ENCODE measurements at regions not wholly inside any gene's neighbourhood (a gene's known extent, or its start where the extent isn't known, plus 50 kb on each side); places are given as distances from the start of the nearest gene placed in this dataset.
"Not testable (repeated sequence)": the region's sequence is repeated elsewhere in the genome, so short reads cannot be mapped to it uniquely, and the experiment has no call there.

DNA sequence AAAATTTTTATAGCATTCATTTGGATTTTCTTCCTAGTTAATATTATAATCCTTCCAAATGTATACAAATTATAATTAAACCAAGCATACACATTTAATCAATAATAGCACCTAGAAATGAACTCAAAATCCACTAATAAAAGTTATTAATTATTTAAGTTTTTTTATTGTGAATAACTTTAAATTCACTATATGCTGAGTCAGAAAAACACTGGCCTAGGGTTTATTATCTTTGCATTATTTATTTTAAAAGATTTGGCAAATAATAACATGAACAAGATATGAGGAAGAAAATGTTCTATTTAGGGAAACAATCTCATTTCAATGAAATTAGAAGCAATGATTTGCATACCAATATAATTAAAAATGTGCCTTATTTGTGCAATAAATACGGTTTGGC is 951.5 kb downstream of the KCNT2 start:
- H3K4me3 Mint-ChIP-seq = no peak overlapping the region
- H3K27me3 Mint-ChIP-seq = no peaks in the 10 kb centered on the region
- no peaks in the 10 kb centered on the region for H3K9me3 Mint-ChIP-seq (ENCODE audit: low read depth)
- no peak overlapping the region for H3K27ac Mint-ChIP-seq
- H3K36me3 Mint-ChIP-seq = no peaks in the 10 kb centered on the region
- no peaks in the 10 kb centered on the region for H3K4me1 Mint-ChIP-seq (ENCODE audit: low read depth)

DNA sequence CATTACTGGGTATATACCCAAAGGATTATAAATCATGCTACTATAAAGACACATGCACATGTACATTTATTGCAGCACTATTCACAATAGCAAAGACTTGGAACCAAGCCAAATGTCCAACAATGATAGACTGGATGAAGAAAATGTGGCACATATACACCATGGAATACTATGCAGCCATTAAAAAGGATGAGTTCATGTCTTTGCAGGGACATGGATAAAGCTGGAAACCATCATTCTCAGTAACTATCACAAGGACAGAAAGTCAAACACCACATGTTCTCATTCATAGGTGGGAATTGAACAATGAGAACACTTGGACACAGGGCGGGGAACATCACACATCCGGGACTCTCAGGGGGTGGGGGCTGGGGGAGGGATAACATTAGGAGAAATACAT is 959.4 kb downstream of the KCNT2 start:
- H3K36me3 Mint-ChIP-seq; H3K4me3 Mint-ChIP-seq; H3K27me3 Mint-ChIP-seq; H3K4me1 Mint-ChIP-seq (ENCODE audit: low read depth); H3K27ac Mint-ChIP-seq: not testable (repeated sequence)
- peaks cover 19% of the 10 kb centered on the region for H3K9me3 Mint-ChIP-seq (ENCODE audit: low read depth)

GRCh38 chr1:195637539-195637938 is 970.7 kb downstream of the KCNT2 start:
- no peak overlapping the region for H3K27ac Mint-ChIP-seq
- no peaks in the 10 kb centered on the region for H3K27me3 Mint-ChIP-seq
- no peak overlapping the region for H3K4me3 Mint-ChIP-seq
- no peaks in the 10 kb centered on the region for H3K36me3 Mint-ChIP-seq
- H3K9me3 Mint-ChIP-seq (ENCODE audit: low read depth) = peaks cover 3% of the 10 kb centered on the region
- no peaks in the 10 kb centered on the region for H3K4me1 Mint-ChIP-seq (ENCODE audit: low read depth)

DNA sequence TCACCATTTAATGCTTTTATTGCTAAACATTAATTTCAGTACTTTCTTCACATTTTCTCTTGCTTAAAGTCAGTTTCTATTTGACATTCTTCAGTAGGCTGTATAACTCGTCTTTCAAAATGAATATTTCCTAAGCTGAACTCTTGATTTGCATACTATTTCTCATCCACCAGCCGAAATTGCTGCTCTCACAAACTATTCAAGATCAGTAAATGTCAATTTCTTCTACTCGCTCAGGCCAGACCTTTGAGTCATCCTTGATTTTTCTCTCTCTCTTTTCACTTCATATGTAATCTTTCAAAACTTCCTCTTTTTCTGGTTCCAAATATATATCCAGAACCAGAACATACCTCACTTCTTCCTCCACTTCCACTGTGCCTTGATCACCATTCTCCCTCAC is 990.0 kb downstream of the KCNT2 start:
- H3K4me3 Mint-ChIP-seq = no peak overlapping the region
- no peaks in the 10 kb centered on the region for H3K27me3 Mint-ChIP-seq
- no peaks in the 10 kb centered on the region for H3K36me3 Mint-ChIP-seq
- H3K27ac Mint-ChIP-seq = no peak overlapping the region
- no peaks in the 10 kb centered on the region for H3K9me3 Mint-ChIP-seq (ENCODE audit: low read depth)
- no peaks in the 10 kb centered on the region for H3K4me1 Mint-ChIP-seq (ENCODE audit: low read depth)

GRCh38 chr1:195617106-195617505 is 991.1 kb downstream of the KCNT2 start:
- no peak overlapping the region for H3K4me3 Mint-ChIP-seq
- H3K27ac Mint-ChIP-seq = no peak overlapping the region
- no peaks in the 10 kb centered on the region for H3K9me3 Mint-ChIP-seq (ENCODE audit: low read depth)
- H3K36me3 Mint-ChIP-seq = no peaks in the 10 kb centered on the region
- H3K27me3 Mint-ChIP-seq = no peaks in the 10 kb centered on the region
- H3K4me1 Mint-ChIP-seq (ENCODE audit: low read depth) = no peaks in the 10 kb centered on the region

- Mint-ChIP-seq H3K9me3 (ENCODE audit: low read depth) (peaks cover 11% of the 10 kb centered on the region), H3K4me3 (no peak overlapping the region), H3K27ac (no peak overlapping the region), H3K36me3 (no peaks in the 10 kb centered on the region), H3K27me3 (no peaks in the 10 kb centered on the region), H3K4me1 (ENCODE audit: low read depth) (no peaks in the 10 kb centered on the region)
Measured at GRCh38 chr1:195608883-195609282, 999.4 kb downstream of the KCNT2 start.

DNA sequence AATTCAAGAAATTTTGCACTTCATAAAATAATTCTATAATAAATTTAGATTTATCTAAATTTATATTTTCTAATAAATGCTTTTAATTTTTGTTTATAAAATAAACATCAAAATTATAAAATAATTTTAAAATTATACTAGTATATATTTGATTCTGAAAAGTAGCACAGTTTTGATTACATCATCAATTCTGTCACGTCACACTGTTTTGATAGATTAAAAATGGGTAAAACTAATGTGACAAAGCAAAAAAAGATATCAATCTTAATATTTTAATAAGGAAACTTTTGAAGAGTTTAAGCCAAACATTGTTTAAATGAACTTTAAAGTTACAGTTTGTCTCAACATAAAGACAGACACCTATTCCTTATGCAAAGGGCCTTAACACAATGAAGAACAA is 1001.8 kb downstream of the KCNT2 start:
- Mint-ChIP-seq H3K9me3 (ENCODE audit: low read depth) (peaks cover 15% of the 10 kb centered on the region), H3K27ac (no peak overlapping the region), H3K36me3 (no peaks in the 10 kb centered on the region), H3K27me3 (no peaks in the 10 kb centered on the region), H3K4me3 (no peak overlapping the region), H3K4me1 (ENCODE audit: low read depth) (no peaks in the 10 kb centered on the region)

DNA sequence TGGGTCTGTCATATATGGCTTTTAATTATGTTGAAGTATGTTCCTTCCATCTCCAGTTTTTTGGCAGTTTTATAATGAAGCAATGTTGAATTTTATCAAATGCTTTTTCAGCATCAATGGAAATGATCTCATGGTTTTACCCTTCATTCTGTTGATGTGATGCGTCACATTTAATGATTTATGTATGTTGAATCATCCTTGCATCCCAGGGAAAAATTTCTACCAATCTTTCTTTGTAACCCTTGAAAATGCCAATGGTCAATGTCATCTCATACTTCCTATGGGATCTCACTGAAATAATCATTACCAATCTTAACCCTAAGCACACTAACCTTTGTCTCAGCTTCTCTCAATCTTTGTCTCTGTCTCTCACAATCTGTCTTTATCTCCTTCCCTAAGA is 1004.0 kb downstream of the KCNT2 start:
- Mint-ChIP-seq H3K27me3 (no peaks in the 10 kb centered on the region), H3K9me3 (ENCODE audit: low read depth) (peaks cover 12% of the 10 kb centered on the region), H3K4me1 (ENCODE audit: low read depth) (no peaks in the 10 kb centered on the region), H3K27ac (no peak overlapping the region), H3K36me3 (no peaks in the 10 kb centered on the region), H3K4me3 (no peak overlapping the region)

- H3K4me1 Mint-ChIP-seq (ENCODE audit: low read depth) = no peaks in the 10 kb centered on the region
- H3K36me3 Mint-ChIP-seq = no peaks in the 10 kb centered on the region
- H3K27ac Mint-ChIP-seq = no peak overlapping the region
- no peak overlapping the region for H3K4me3 Mint-ChIP-seq
- no peaks in the 10 kb centered on the region for H3K27me3 Mint-ChIP-seq
- peaks cover under 1% of the 10 kb centered on the region for H3K9me3 Mint-ChIP-seq (ENCODE audit: low read depth)
Measured at GRCh38 chr1:195597891-195598290, 1010.3 kb downstream of the KCNT2 start.

- Mint-ChIP-seq H3K27ac (no peak overlapping the region), H3K4me1 (ENCODE audit: low read depth) (no peaks in the 10 kb centered on the region), H3K9me3 (ENCODE audit: low read depth) (no peaks in the 10 kb centered on the region), H3K36me3 (no peaks in the 10 kb centered on the region), H3K4me3 (no peak overlapping the region), H3K27me3 (no peaks in the 10 kb centered on the region)
Measured at GRCh38 chr1:195594773-195595172, 1013.5 kb downstream of the KCNT2 start.

DNA sequence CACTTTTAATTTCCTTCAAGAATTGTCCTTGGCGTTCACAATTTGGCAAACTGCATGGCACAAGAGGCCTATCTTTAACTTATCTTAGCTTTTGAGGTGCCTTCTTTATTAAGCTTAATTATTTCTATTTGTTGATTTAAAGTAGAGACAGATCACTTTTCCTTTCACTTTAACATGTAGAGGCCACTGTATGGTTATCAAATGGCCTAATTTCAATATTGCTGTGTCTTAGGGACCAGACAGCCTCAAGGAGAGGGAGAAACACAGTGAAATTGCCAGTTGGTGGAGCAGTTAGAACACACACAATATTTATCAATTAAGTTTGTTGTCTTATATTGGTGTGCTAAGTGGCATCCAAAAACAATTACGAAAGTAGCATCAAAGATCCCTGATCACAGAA is 1013.9 kb downstream of the KCNT2 start:
- Mint-ChIP-seq H3K27me3 (no peaks in the 10 kb centered on the region), H3K27ac (no peak overlapping the region), H3K4me1 (ENCODE audit: low read depth) (no peaks in the 10 kb centered on the region), H3K9me3 (ENCODE audit: low read depth) (no peaks in the 10 kb centered on the region), H3K4me3 (no peak overlapping the region), H3K36me3 (no peaks in the 10 kb centered on the region)

GRCh38 chr1:195591917-195592672 is 1016.1 kb downstream of the KCNT2 start:
- Mint-ChIP-seq H3K4me3 (no peak overlapping the region), H3K9me3 (ENCODE audit: low read depth) (no peaks in the 10 kb centered on the region), H3K27me3 (no peaks in the 10 kb centered on the region), H3K27ac (no peak overlapping the region), H3K4me1 (ENCODE audit: low read depth) (no peaks in the 10 kb centered on the region), H3K36me3 (no peaks in the 10 kb centered on the region)

GRCh38 chr1:195590649-195591048 is 1017.6 kb downstream of the KCNT2 start:
- Mint-ChIP-seq H3K27me3 (no peaks in the 10 kb centered on the region), H3K27ac (no peak overlapping the region), H3K9me3 (ENCODE audit: low read depth) (no peaks in the 10 kb centered on the region), H3K4me3 (no peak overlapping the region), H3K36me3 (no peaks in the 10 kb centered on the region), H3K4me1 (ENCODE audit: low read depth) (no peaks in the 10 kb centered on the region)

GRCh38 chr1:195584870-195585624 is 1023.2 kb downstream of the KCNT2 start:
- Mint-ChIP-seq H3K27me3 (no peaks in the 10 kb centered on the region), H3K36me3 (no peaks in the 10 kb centered on the region), H3K4me1 (ENCODE audit: low read depth) (no peaks in the 10 kb centered on the region), H3K9me3 (ENCODE audit: low read depth) (peaks cover 3% of the 10 kb centered on the region), H3K27ac (no peak overlapping the region), H3K4me3 (no peak overlapping the region)

DNA sequence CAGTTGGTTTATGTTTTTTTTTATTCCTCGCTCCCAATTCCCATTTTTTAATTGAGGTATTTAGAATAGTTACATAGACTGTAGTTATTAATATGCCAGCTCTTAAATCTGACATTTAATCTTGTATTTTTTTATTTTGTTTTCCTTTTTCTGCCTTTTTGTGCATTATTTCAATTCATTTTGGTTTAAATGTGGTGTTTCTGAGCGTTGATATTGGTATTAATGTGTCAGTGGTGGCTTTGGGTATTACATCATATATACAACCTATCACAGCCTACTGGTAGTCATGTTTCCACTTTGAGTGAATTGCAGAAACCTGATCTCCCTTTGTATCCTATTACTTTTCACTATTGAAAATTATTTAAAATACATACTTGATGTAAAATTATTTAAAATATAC is 1027.3 kb downstream of the KCNT2 start:
- Mint-ChIP-seq H3K36me3 (no peaks in the 10 kb centered on the region), H3K27ac (no peak overlapping the region), H3K4me1 (ENCODE audit: low read depth) (no peaks in the 10 kb centered on the region), H3K4me3 (no peak overlapping the region), H3K27me3 (no peaks in the 10 kb centered on the region), H3K9me3 (ENCODE audit: low read depth) (peaks cover 3% of the 10 kb centered on the region)

GRCh38 chr1:195577748-195578147 is 1030.5 kb downstream of the KCNT2 start:
- Mint-ChIP-seq H3K27me3 (no peaks in the 10 kb centered on the region), H3K4me3 (no peak overlapping the region), H3K9me3 (ENCODE audit: low read depth) (peaks cover 8% of the 10 kb centered on the region), H3K4me1 (ENCODE audit: low read depth) (no peaks in the 10 kb centered on the region), H3K36me3 (no peaks in the 10 kb centered on the region), H3K27ac (no peak overlapping the region)

Measured in activated naive CD8-positive, alpha-beta T cell (primary cell).